MM.1S (cell line): ENCODE measurements at regions not wholly inside any gene's neighbourhood (a gene's known extent, or its start where the extent isn't known, plus 50 kb on each side); places are given as distances from the start of the nearest gene placed in this dataset.

Source experiments
- DNase-seq: peaks from one replicate; pipeline ENCODE4 v3.0.0-alpha.2; 2015
- H2AFZ ChIP-seq: fragments of 300-600 bp; sonication (generic); 2 replicates; pipeline ENCODE4 v1.6.0; 2016; ENCODE audit warnings: antibody characterized with exemption, low read length
- H3F3A ChIP-seq: fragments of 300-600 bp; sonication (generic); 2 replicates; pipeline ENCODE4 v1.6.1; 2016; ENCODE audit warnings: mild to moderate bottlenecking, antibody characterized with exemption, low read length, moderate library complexity, mixed read lengths; ENCODE audit not compliant: insufficient read depth
- H3K27ac ChIP-seq: fragments of 300-600 bp; sonication (generic); 2 replicates; pipeline ENCODE4 v1.5.1; 2016; ENCODE audit warnings: mild to moderate bottlenecking, low read length
- H3K27me3 ChIP-seq: fragments of 300-600 bp; sonication (generic); replicated peaks from 2 replicates; pipeline ENCODE4 v1.6.0; 2016; ENCODE audit warnings: low read length; ENCODE audit not compliant: insufficient read depth
- H3K36me3 ChIP-seq: fragments of 300-600 bp; sonication (generic); replicated peaks from 2 replicates; pipeline ENCODE4 v1.6.1; 2016; ENCODE audit warnings: mild to moderate bottlenecking, low read length, mixed read lengths; ENCODE audit not compliant: insufficient read depth
- H3K4me1 ChIP-seq: fragments of 300-600 bp; sonication (generic); 2 replicates; pipeline ENCODE4 v1.6.1; 2016; ENCODE audit warnings: low read length, mixed read lengths
- H3K4me2 ChIP-seq: fragments of 300-600 bp; sonication (generic); 2 replicates; pipeline ENCODE4 v1.6.0; 2016; ENCODE audit warnings: low read depth, low read length
- H3K4me3 ChIP-seq: fragments of 300-600 bp; sonication (generic); 2 replicates; pipeline ENCODE4 v1.5.1; 2016; ENCODE audit warnings: low read length, mixed read lengths
- H3K79me2 ChIP-seq: fragments of 300-600 bp; sonication (generic); 2 replicates; pipeline ENCODE4 v1.6.1; 2016; ENCODE audit warnings: mixed run types, low read length, mixed read lengths
- H3K9ac ChIP-seq: fragments of 300-600 bp; sonication (generic); 2 replicates; pipeline ENCODE4 v1.6.1; 2016; ENCODE audit warnings: low read length, mixed read lengths
- H3K9me2 ChIP-seq: fragments of 300-600 bp; sonication (generic); replicated peaks from 2 replicates; pipeline ENCODE4 v1.6.1; 2016; ENCODE audit warnings: mild to moderate bottlenecking, low read length, mixed read lengths; ENCODE audit not compliant: insufficient read depth
- H3K9me3 ChIP-seq: fragments of 300-600 bp; sonication (generic); replicated peaks from 2 replicates; pipeline ENCODE4 v1.6.1; 2016; ENCODE audit warnings: mild to moderate bottlenecking, low read length, mixed read lengths; ENCODE audit not compliant: insufficient read depth
- H4K20me1 ChIP-seq: fragments of 300-600 bp; sonication (generic); 2 replicates; pipeline ENCODE4 v1.6.1; 2016; ENCODE audit warnings: mild to moderate bottlenecking, low read length, moderate library complexity, mixed read lengths; ENCODE audit not compliant: insufficient read depth
- CTCF ChIP-seq: fragments of 300-600 bp; sonication (generic); IDR thresholded peaks from 2 replicates; pipeline ENCODE4 v1.5.1; 2016; ENCODE audit warnings: antibody characterized with exemption, low read length, mixed read lengths
- EZH2 ChIP-seq: fragments of 300-600 bp; sonication (generic); optimal IDR thresholded peaks from 2 replicates; pipeline ENCODE3; 2017; ENCODE audit warnings: low read depth, mild to moderate bottlenecking, antibody characterized with exemption, low read length, mixed read lengths
- EZH2phosphoT487 ChIP-seq: fragments of 300-600 bp; sonication (generic); IDR thresholded peaks from 2 replicates; pipeline ENCODE4 v1.6.1; 2018; ENCODE audit warnings: antibody characterized with exemption, low read length

GRCh38 chr3:187941135-187941847 lies 196.0 kb upstream of the BCL6 start:
- Histone ChIP-seq H3K9me2 (no peaks in the 10 kb centered on the region), H3K27me3 (peaks cover 38% of the 10 kb centered on the region), H3K79me2 (no peaks in the 10 kb centered on the region), H4K20me1 (no peaks in the 10 kb centered on the region), H3K4me3 (no peak overlapping the region), H3K4me2 (no peak overlapping the region), H3K4me1 (no peaks in the 10 kb centered on the region), H3K27ac (no peak overlapping the region), H3K9me3 (no peaks in the 10 kb centered on the region), H3K9ac (no peak overlapping the region), H3F3A (no peaks in the 10 kb centered on the region), H2AFZ (no peak overlapping the region), H3K36me3 (no peaks in the 10 kb centered on the region)
- TF ChIP-seq EZH2 (no peak), EZH2phosphoT487 (no peak), CTCF (no peak)
- no peak for DNase-seq

- Histone ChIP-seq H3F3A (no peaks in the 10 kb centered on the region), H4K20me1 (no peaks in the 10 kb centered on the region), H3K9me2 (no peaks in the 10 kb centered on the region), H3K4me1 (no peaks in the 10 kb centered on the region), H3K27me3 (peaks cover 33% of the 10 kb centered on the region), H3K27ac (no peak overlapping the region), H2AFZ (no peak overlapping the region), H3K36me3 (no peaks in the 10 kb centered on the region), H3K9me3 (no peaks in the 10 kb centered on the region), H3K9ac (no peak overlapping the region), H3K4me3 (no peak overlapping the region), H3K4me2 (no peak overlapping the region), H3K79me2 (no peaks in the 10 kb centered on the region)
- TF ChIP-seq EZH2, result no peak
- no peak for TF ChIP-seq EZH2phosphoT487
- TF ChIP-seq CTCF, result no peak
- DNase-seq, result no peak
These were observed 196.6 kb upstream of the BCL6 start for GRCh38 chr3:187941848-187942194.

- Histone ChIP-seq H3K4me1 (no peaks in the 10 kb centered on the region), H3K9ac (no peak overlapping the region), H3K27me3 (peaks cover 25% of the 10 kb centered on the region), H2AFZ (no peak overlapping the region), H3K4me2 (no peak overlapping the region), H3K36me3 (no peaks in the 10 kb centered on the region), H3K9me2 (no peaks in the 10 kb centered on the region), H3K4me3 (no peak overlapping the region), H3K27ac (no peak overlapping the region), H3K79me2 (no peaks in the 10 kb centered on the region), H4K20me1 (no peaks in the 10 kb centered on the region), H3F3A (no peaks in the 10 kb centered on the region), H3K9me3 (no peaks in the 10 kb centered on the region)
- DNase-seq, result no peak
- no peak for TF ChIP-seq CTCF
- TF ChIP-seq EZH2phosphoT487, result no peak
- TF ChIP-seq EZH2, result no peak
These were observed 197.5 kb upstream of the BCL6 start for GRCh38 chr3:187942658-187943241.
